Astrocyte of the spinal cord (primary cell): ENCODE measurements at regions not wholly inside any gene's neighbourhood (a gene's known extent, or its start where the extent isn't known, plus 50 kb on each side); places are given as distances from the start of the nearest gene placed in this dataset.

Source experiments
- DNase-seq: peaks from one replicate; pipeline ENCODE4 v3.0.0; 2011; ENCODE audit warnings: low read depth, low spot score
- H3K4me3 ChIP-seq: 2 replicates; pipeline ENCODE4 v1.5.1; 2011; ENCODE audit warnings: low read depth, mild to moderate bottlenecking, low read length, moderate library complexity
- CTCF ChIP-seq: IDR thresholded peaks from 2 replicates; pipeline ENCODE4 v1.5.1; 2012; ENCODE audit warnings: low read depth, mild to moderate bottlenecking, low read length, inconsistent platforms
- in situ Hi-C: cut with HindIII; loops from 2 replicates; pipeline ENCODE4 v1.10.0; 2017; ENCODE audit warnings: low sequenced_read_pairs

GRCh38 chr7:68601826-68602225 is 996.4 kb upstream of the AUTS2 start:
- no peak for DNase-seq
- no peak overlapping the region for H3K4me3 ChIP-seq
- no peak for TF ChIP-seq CTCF
- in situ Hi-C loops = no loop called here

- no peak for TF ChIP-seq CTCF
- in situ Hi-C loops = no loop called here
- no peak for DNase-seq
- H3K4me3 ChIP-seq = no peak overlapping the region
Measured at GRCh38 chr7:68604541-68604940, 993.7 kb upstream of the AUTS2 start.

- no peak for TF ChIP-seq CTCF
- DNase-seq = no peak
- in situ Hi-C loops = no loop called here
- H3K4me3 ChIP-seq = no peak overlapping the region
Measured at GRCh38 chr7:68610701-68611100, 987.6 kb upstream of the AUTS2 start.

- no peak for TF ChIP-seq CTCF
- DNase-seq = no peak
- in situ Hi-C loops = no loop called here
- H3K4me3 ChIP-seq = no peak overlapping the region
Measured at GRCh38 chr7:68613405-68613804, 984.9 kb upstream of the AUTS2 start.

- DNase-seq = no peak
- H3K4me3 ChIP-seq = no peak overlapping the region
- in situ Hi-C loops = no loop called here
- TF ChIP-seq CTCF = no peak
Measured at GRCh38 chr7:68613897-68614296, 984.4 kb upstream of the AUTS2 start.

GRCh38 chr7:68619526-68619925 is 978.7 kb upstream of the AUTS2 start:
- no peak overlapping the region for H3K4me3 ChIP-seq
- in situ Hi-C loops = no loop called here
- no peak for DNase-seq
- no peak for TF ChIP-seq CTCF

GRCh38 chr7:68622500-68622899 is 975.8 kb upstream of the AUTS2 start:
- H3K4me3 ChIP-seq = no peak overlapping the region
- TF ChIP-seq CTCF = no peak
- in situ Hi-C loops = no loop called here
- DNase-seq = no peak
